HL-60 (cell line): ENCODE measurements at regions not wholly inside any gene's neighbourhood (a gene's known extent, or its start where the extent isn't known, plus 50 kb on each side); places are given as distances from the start of the nearest gene placed in this dataset.
A peak's percentile ranks its signal among the peaks of the same experiment; 100 is the strongest.

Experiments used
- DNase-seq, 2 experiments: peaks; one replicate each; pipeline ENCODE4 v3.0.0-alpha.2; 2010 to 2020; ENCODE audit warnings: low read depth in 1 of 2, low spot score in 1 of 2
- H3K27ac ChIP-seq: fragments of 250-450 bp; sonication (Bioruptor Pico); replicated peaks from 2 replicates; pipeline ENCODE4 v1.5.1; 2020; ENCODE audit warnings: mild to moderate bottlenecking, moderate library complexity
- H3K27me3 ChIP-seq: fragments of 250-450 bp; sonication (Bioruptor Pico); 2 replicates; pipeline ENCODE4 v1.5.1; 2021; ENCODE audit warnings: mild to moderate bottlenecking, moderate library complexity; ENCODE audit not compliant: insufficient read depth, poor library complexity, severe bottlenecking
- H3K4me3 ChIP-seq: replicated peaks from 2 replicates; pipeline ENCODE4 v1.5.1; 2011; ENCODE audit warnings: mild to moderate bottlenecking, control low read depth, low read length; ENCODE audit not compliant: insufficient read depth
- CTCF ChIP-seq: IDR thresholded peaks from one replicate; pipeline ENCODE4 v1.5.1; 2011; ENCODE audit warnings: low read length, control low read depth, inconsistent platforms; ENCODE audit not compliant: insufficient read depth
- GABPA ChIP-seq: IDR thresholded peaks from 2 replicates; pipeline ENCODE4 v1.6.1; 2012; ENCODE audit warnings: low read depth
- POLR2AphosphoS5 ChIP-seq: IDR thresholded peaks from 2 replicates; pipeline ENCODE4 v1.6.1; 2012; ENCODE audit warnings: low read depth
- REST ChIP-seq: IDR thresholded peaks from 2 replicates; pipeline ENCODE4 v1.6.1; 2012; ENCODE audit warnings: low read depth; ENCODE audit not compliant: insufficient replicate concordance
- SPI1 ChIP-seq: IDR thresholded peaks from 2 replicates; pipeline ENCODE4 v1.6.1; 2012; ENCODE audit warnings: low read depth, mild to moderate bottlenecking, borderline replicate concordance

GRCh38 chr17:34762078-34762477 is 182.7 kb downstream of the TMEM132E start:
- Histone ChIP-seq H3K27me3 (no peaks in the 10 kb centered on the region), H3K4me3 (no peak overlapping the region), H3K27ac (no peak overlapping the region)
- no peak for DNase-seq
- TF ChIP-seq CTCF: no peak
- TF ChIP-seq SPI1: no peak
- TF ChIP-seq REST: no peak
- TF ChIP-seq POLR2AphosphoS5: no peak
- no peak for TF ChIP-seq GABPA

DNA sequence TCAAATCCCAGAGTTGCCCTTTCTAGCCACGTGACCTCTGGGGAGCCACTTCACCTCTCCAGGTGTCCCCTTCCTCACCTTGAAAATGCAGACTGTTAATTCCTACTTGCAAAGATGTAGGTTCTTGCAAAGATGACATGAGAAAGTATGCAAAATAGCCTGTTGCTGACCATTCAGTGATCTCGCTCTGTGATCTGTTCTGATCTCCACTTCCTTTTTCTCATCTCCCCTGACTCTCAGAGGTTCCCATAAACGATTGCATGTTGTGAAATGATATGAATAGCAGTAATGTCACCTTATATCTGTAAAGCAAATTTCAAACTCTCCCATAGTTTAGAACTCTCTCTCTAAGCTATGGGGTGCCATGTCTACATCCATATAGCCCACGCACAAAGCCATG is 182.3 kb downstream of the TMEM132E start:
- H3K27ac ChIP-seq: no peak overlapping the region
- TF ChIP-seq REST (no peak), CTCF (no peak), GABPA (no peak), POLR2AphosphoS5 (no peak), SPI1 (peak; percentile 81)
- no peak overlapping the region for H3K4me3 ChIP-seq
- no peak for DNase-seq
- H3K27me3 ChIP-seq: no peaks in the 10 kb centered on the region

DNA sequence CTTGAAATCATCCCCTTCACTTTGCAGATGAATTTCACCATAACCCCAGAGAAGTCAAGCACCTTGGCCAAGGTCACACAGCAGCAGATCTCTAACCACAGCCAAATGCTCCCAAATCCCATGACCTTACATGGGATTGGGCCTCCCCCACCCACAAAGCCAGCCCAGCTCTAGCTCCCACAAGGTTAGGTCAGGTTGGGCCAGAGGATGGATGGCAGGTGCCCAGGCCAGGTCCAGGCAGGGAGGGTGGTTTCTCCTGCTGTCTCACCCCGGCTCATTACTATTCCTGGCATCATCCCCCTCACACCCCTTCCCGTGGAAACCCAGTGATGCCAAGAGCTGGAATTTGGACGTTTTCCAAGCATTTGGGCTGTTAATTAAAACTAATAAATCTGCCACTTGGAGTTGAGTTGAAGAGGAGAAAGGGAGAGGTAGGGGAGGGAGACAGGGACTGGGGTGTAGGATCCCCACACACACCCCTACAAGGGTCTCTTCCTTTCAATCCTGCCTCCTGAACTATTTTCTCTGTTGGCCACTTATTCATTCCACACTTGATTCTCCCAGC is 181.6 kb downstream of the TMEM132E start:
- Histone ChIP-seq H3K27ac (no peak overlapping the region), H3K27me3 (no peaks in the 10 kb centered on the region), H3K4me3 (no peak overlapping the region)
- no peak for DNase-seq
- TF ChIP-seq GABPA: no peak
- TF ChIP-seq REST: no peak
- no peak for TF ChIP-seq CTCF
- TF ChIP-seq SPI1: no peak
- no peak for TF ChIP-seq POLR2AphosphoS5
